Ishikawa (cell line): ENCODE measurements at regions not wholly inside any gene's neighbourhood (a gene's known extent, or its start where the extent isn't known, plus 50 kb on each side); places are given as distances from the start of the nearest gene placed in this dataset.

Source experiments
- CEBPB ChIP-seq: IDR thresholded peaks from 2 replicates; pipeline ENCODE4 v1.6.1; 2012
- CREB1 ChIP-seq: IDR thresholded peaks from 2 replicates; pipeline ENCODE4 v1.6.1; 2012; ENCODE audit warnings: low read depth
- EGR1 ChIP-seq: IDR thresholded peaks from 2 replicates; pipeline ENCODE4 v1.6.1; 2012
- EP300 ChIP-seq: IDR thresholded peaks from 2 replicates; pipeline ENCODE4 v1.6.1; 2012; ENCODE audit warnings: borderline replicate concordance
- FOXM1 ChIP-seq: IDR thresholded peaks from 2 replicates; pipeline ENCODE4 v1.6.1; 2012; ENCODE audit warnings: low read depth, borderline replicate concordance
- MAX ChIP-seq: IDR thresholded peaks from 2 replicates; pipeline ENCODE4 v1.6.1; 2012
- NFIC ChIP-seq: IDR thresholded peaks from 2 replicates; pipeline ENCODE4 v1.6.1; 2012
- RAD21 ChIP-seq: IDR thresholded peaks from 2 replicates; pipeline ENCODE4 v1.6.1; 2012; ENCODE audit warnings: low read depth
- TAF1 ChIP-seq: IDR thresholded peaks from 2 replicates; pipeline ENCODE4 v1.6.1; 2012; ENCODE audit warnings: low read depth, mild to moderate bottlenecking
- TCF12 ChIP-seq: IDR thresholded peaks from 2 replicates; pipeline ENCODE4 v1.6.1; 2012; ENCODE audit warnings: low read depth
- TEAD4 ChIP-seq: IDR thresholded peaks from 2 replicates; pipeline ENCODE4 v1.6.1; 2012
- YY1 ChIP-seq: IDR thresholded peaks from 2 replicates; pipeline ENCODE4 v1.6.1; 2012; ENCODE audit warnings: low read depth
- ZBTB7A ChIP-seq: IDR thresholded peaks from 2 replicates; pipeline ENCODE4 v1.6.1; 2012; ENCODE audit warnings: low read depth
- TF ChIP-seq, protein P1 (sequence below): IDR thresholded peaks from 2 replicates; pipeline ENCODE4 v1.6.1; 2012
- TF ChIP-seq, protein P2 (sequence below): IDR thresholded peaks from 2 replicates; pipeline ENCODE4 v1.6.1; 2012; ENCODE audit warnings: low read depth, mild to moderate bottlenecking

GRCh38 chr4:124939908-124940307, 227.4 kb upstream of the ANKRD50 start:
- TF ChIP-seq CEBPB = peak; percentile 78
- TF ChIP-seq MAX = no peak
- TF ChIP-seq NFIC = peak; percentile 51; the same call in 1 of the 2 replicates
- no peak for TF ChIP-seq TCF12
- TF ChIP-seq FOXM1 = peak; percentile 50; the same call in 1 of the 2 replicates
- no peak for TF ChIP-seq CREB1

DNA sequence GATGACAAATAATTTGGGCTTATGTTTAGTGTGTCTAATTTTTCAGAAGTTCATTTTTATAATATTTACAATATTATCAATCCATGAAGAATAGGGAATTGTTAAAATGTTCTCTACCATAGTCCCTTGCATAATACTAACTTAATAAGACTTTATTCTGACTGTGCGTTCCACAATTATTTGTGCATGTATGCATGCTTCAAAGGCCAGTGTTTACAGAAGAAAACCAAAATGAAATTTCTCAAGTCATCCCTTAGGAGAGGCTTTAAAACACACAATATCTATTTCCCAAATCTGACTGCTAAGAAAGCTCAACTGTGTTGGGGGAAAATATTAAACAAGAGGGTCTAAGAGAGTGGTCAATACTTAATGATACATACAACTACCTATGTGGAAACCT, 226.3 kb upstream of the ANKRD50 start:
- TF ChIP-seq CEBPB (no peak), FOXM1 (no peak), ZBTB7A (no peak), TCF12 (no peak), MAX (no peak), CREB1 (no peak), EGR1 (no peak), RAD21 (no peak), NFIC (no peak), YY1 (no peak), TEAD4 (no peak), EP300 (no peak), TAF1 (no peak)
- TF ChIP-seq, protein P1, sequence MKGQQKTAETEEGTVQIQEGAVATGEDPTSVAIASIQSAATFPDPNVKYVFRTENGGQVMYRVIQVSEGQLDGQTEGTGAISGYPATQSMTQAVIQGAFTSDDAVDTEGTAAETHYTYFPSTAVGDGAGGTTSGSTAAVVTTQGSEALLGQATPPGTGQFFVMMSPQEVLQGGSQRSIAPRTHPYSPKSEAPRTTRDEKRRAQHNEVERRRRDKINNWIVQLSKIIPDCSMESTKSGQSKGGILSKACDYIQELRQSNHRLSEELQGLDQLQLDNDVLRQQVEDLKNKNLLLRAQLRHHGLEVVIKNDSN = no peak
- TF ChIP-seq, protein P2, sequence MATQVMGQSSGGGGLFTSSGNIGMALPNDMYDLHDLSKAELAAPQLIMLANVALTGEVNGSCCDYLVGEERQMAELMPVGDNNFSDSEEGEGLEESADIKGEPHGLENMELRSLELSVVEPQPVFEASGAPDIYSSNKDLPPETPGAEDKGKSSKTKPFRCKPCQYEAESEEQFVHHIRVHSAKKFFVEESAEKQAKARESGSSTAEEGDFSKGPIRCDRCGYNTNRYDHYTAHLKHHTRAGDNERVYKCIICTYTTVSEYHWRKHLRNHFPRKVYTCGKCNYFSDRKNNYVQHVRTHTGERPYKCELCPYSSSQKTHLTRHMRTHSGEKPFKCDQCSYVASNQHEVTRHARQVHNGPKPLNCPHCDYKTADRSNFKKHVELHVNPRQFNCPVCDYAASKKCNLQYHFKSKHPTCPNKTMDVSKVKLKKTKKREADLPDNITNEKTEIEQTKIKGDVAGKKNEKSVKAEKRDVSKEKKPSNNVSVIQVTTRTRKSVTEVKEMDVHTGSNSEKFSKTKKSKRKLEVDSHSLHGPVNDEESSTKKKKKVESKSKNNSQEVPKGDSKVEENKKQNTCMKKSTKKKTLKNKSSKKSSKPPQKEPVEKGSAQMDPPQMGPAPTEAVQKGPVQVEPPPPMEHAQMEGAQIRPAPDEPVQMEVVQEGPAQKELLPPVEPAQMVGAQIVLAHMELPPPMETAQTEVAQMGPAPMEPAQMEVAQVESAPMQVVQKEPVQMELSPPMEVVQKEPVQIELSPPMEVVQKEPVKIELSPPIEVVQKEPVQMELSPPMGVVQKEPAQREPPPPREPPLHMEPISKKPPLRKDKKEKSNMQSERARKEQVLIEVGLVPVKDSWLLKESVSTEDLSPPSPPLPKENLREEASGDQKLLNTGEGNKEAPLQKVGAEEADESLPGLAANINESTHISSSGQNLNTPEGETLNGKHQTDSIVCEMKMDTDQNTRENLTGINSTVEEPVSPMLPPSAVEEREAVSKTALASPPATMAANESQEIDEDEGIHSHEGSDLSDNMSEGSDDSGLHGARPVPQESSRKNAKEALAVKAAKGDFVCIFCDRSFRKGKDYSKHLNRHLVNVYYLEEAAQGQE = no peak

DNA sequence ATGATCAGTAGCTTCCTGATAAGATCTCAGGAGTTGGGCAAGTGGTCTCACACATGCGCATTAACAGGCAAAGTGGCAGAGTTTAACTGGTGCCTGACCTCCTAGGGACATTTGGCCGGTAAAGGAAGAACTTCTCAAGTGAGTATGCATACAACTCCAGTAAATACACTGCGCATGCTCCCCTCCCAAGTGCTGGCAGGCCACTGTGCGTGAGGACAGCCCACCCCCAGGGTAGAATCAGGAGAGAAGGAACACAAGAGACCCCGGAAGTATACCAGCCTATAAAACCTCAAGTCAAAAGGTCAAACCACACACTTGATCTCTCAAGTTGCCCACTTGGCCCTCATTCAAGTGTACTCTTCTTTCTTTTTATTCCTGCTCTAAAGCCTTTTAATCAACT, 225.5 kb upstream of the ANKRD50 start:
- TF ChIP-seq YY1 = no peak
- TF ChIP-seq EP300 = no peak
- TF ChIP-seq FOXM1 = no peak
- TF ChIP-seq, protein P1 = no peak
- TF ChIP-seq ZBTB7A = no peak
- TF ChIP-seq CEBPB = no peak

DNA sequence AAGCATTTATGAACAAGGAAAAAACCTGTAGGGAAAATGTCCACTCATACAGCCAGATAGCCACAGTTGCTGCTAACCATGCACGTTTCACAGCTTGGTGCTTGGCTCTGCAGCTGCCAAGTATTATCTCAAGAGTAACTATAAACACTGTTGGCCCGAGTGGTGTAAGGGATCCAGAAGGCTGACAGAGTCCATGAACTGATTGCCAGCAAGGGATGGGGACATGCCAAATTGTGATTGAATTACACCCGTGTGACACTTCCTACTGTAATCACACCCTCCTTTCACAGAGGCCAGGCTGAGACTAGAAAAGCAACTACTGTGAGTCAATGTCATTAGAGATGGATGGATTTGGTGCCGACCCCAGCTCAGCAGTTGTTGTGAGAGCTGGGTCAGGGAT, 223.9 kb upstream of the ANKRD50 start:
- peak; percentile 83 for TF ChIP-seq NFIC
- no peak for TF ChIP-seq TAF1
- no peak for TF ChIP-seq ZBTB7A
- TF ChIP-seq TCF12 = peak; percentile 19; the same call in 1 of the 2 replicates

- TF ChIP-seq RAD21 (no peak), TCF12 (no peak), TEAD4 (no peak), CEBPB (no peak), EGR1 (no peak), FOXM1 (no peak), NFIC (no peak), YY1 (no peak)
Observed at GRCh38 chr4:124934916-124935315, 222.4 kb upstream of the ANKRD50 start.

DNA sequence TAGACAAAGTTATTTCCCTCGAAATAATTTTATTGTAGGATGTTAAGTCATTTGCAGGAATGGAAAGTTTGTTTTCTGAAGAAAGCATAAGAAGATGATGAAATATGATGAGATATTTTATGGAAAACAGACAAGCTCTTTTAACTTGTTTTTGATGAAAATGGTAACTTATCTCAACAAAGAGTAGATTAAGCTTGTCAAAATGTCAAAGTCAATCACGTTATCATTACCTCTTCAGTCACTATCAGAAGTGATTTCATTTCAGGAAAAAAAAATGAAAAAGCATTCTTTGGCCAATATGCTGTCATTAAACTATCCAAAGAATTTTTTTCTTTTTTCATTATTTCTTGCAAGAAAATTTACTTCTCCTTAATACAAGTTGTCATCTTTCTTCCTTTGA, 221.0 kb upstream of the ANKRD50 start:
- TF ChIP-seq RAD21 = no peak
- TF ChIP-seq MAX = no peak
- TF ChIP-seq TCF12 = no peak
- TF ChIP-seq YY1 = no peak
- TF ChIP-seq NFIC = no peak
- TF ChIP-seq CEBPB = no peak
- TF ChIP-seq CREB1 = no peak
- no peak for TF ChIP-seq ZBTB7A
- no peak for TF ChIP-seq FOXM1

GRCh38 chr4:124932447-124932846, 219.9 kb upstream of the ANKRD50 start:
- TF ChIP-seq YY1 = no peak
- no peak for TF ChIP-seq FOXM1
- no peak for TF ChIP-seq RAD21

DNA sequence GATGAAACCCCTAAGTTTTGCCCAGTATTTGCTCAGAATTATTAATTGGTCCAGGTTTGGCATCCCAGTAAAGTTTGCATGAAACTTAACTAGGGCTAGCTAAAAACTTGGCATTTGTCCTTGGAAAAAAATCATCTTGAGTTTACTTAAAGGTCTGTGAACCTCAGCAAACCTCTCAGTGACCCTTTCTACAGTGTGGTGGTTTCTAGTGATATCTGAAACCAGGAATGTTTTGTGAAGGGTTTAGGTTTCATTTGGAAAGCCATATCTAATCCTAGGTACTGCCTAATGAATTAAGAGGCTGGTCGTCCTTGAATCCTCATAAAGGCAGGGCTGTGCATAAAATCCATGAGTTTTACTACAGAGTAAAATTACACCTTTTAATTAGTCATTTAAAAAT, 218.5 kb upstream of the ANKRD50 start:
- TF ChIP-seq NFIC (peak; percentile 40), EP300 (peak; percentile 57; the same call in 1 of the 2 replicates), RAD21 (no peak), CEBPB (no peak), FOXM1 (no peak), TCF12 (no peak), ZBTB7A (no peak), MAX (no peak), YY1 (no peak), CREB1 (no peak), TAF1 (no peak), EGR1 (no peak), TEAD4 (peak; percentile 38; the same call in 1 of the 2 replicates)
- TF ChIP-seq, protein P2 = no peak
- TF ChIP-seq, protein P1 = no peak
